ENCODE measurements at regions not wholly inside any gene's neighbourhood (a gene's known extent, or its start where the extent isn't known, plus 50 kb on each side); places are given as distances from the start of the nearest gene placed in this dataset.

DNA sequence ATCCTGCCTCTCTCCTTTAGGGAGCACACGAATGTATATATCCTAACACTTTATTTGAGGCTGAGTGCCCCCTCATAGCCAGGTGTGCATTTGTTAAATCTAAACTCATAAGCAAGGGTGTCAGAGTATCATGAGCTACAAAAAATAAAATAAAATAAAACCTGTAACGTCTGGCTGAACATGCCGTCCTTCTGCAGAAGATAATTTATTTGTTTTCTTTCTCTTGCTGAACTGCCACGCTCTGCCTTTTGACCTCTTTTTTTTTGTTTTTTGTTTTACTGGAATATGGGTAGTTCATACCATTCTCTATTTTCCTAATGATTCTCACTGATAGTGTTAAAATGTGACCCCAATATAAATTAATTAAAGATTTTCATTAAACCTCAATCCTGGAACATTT lies 117.7 kb upstream of the MPDZ start:
- TF ChIP-seq, protein P1, sequence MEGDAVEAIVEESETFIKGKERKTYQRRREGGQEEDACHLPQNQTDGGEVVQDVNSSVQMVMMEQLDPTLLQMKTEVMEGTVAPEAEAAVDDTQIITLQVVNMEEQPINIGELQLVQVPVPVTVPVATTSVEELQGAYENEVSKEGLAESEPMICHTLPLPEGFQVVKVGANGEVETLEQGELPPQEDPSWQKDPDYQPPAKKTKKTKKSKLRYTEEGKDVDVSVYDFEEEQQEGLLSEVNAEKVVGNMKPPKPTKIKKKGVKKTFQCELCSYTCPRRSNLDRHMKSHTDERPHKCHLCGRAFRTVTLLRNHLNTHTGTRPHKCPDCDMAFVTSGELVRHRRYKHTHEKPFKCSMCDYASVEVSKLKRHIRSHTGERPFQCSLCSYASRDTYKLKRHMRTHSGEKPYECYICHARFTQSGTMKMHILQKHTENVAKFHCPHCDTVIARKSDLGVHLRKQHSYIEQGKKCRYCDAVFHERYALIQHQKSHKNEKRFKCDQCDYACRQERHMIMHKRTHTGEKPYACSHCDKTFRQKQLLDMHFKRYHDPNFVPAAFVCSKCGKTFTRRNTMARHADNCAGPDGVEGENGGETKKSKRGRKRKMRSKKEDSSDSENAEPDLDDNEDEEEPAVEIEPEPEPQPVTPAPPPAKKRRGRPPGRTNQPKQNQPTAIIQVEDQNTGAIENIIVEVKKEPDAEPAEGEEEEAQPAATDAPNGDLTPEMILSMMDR (IDR thresholded peaks at IDR 0.05; ENCODE audit: low read depth, low read length) = no peak
- no peak for DNase-seq (ENCODE audit: extremely low read depth, low read depth)

DNA sequence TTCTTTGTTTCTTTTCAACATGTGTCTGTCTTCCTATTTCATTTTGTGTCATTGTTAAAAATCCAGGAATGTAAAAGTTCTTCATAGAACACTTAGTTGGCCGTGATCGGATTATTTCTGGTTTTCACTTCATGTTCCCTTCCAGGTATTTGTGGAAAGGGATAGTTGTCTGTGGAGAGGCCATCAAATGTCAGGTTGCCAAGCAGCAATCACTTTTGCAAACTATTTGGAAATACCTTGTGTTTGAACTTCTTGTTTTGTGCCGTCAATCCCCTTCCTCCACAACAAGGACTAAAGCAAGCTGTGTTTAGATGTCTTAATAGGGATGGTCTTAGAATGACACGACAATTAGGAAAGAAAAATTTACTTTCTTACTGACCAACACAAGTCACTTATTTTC lies 116.9 kb upstream of the MPDZ start:
- no peak for DNase-seq (ENCODE audit: extremely low read depth, low read depth)
- TF ChIP-seq, protein P1 (IDR thresholded peaks at IDR 0.05; ENCODE audit: low read depth, low read length) = no peak

DNA sequence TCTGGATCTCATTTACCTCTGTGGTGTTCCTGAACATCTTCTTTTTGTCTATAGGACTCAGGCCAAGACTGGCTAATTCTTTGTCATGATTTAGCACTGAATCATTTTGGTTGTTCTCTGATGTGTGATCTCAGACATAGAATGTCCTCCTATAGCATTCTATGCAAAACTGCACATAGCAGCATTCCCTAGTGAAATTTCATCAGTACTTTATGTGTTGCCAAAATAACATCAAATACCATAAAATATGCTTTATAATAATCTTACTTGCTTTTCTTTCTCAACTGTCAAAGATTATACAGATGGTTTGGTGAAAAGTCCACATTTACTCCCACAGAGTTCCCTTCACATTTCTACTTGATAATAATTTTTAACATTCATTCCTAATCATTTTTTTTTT lies 115.7 kb upstream of the MPDZ start:
- no peak for DNase-seq (ENCODE audit: extremely low read depth, low read depth)
- TF ChIP-seq, protein P1 (IDR thresholded peaks at IDR 0.05; ENCODE audit: low read depth, low read length) = no peak

DNA sequence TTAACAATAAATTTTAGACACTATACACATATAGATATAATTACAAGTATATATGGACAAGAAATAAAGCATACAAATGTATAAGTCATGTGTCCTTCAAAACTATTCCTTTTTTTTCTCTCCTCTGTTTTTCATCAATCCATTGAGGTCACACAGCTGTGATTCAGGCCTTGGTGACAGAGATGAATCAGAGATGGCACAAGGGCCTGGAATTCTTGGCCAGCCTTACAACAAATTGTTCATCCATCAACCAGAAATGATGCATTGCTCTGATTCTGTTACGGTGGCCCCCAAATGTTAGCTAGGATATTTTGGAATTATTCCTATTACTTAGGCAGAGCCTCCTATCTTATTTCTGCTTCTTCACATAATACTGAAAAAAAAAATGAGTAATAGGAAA lies 108.7 kb upstream of the MPDZ start:
- DNase-seq (ENCODE audit: extremely low read depth, low read depth) = no peak
- TF ChIP-seq, protein P1 (IDR thresholded peaks at IDR 0.05; ENCODE audit: low read depth, low read length) = no peak

DNA sequence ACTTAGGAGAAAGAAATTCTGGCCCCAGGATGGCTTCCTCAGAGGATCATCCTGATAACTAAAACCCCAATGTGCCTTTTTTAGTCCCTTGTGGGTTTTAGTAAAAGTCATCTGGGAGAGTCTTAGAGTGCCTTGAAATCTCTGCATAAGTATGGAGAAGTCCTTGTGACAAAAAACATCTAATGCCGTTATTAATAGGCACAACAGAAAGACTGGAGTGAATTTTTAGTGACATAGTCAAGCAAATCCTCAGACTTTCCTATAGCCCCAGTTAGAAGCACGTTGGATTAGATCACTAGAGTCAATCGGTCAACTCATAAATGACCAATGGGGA lies 108.2 kb upstream of the MPDZ start:
- TF ChIP-seq, protein P1 (IDR thresholded peaks at IDR 0.05; ENCODE audit: low read depth, low read length) = no peak

DNA sequence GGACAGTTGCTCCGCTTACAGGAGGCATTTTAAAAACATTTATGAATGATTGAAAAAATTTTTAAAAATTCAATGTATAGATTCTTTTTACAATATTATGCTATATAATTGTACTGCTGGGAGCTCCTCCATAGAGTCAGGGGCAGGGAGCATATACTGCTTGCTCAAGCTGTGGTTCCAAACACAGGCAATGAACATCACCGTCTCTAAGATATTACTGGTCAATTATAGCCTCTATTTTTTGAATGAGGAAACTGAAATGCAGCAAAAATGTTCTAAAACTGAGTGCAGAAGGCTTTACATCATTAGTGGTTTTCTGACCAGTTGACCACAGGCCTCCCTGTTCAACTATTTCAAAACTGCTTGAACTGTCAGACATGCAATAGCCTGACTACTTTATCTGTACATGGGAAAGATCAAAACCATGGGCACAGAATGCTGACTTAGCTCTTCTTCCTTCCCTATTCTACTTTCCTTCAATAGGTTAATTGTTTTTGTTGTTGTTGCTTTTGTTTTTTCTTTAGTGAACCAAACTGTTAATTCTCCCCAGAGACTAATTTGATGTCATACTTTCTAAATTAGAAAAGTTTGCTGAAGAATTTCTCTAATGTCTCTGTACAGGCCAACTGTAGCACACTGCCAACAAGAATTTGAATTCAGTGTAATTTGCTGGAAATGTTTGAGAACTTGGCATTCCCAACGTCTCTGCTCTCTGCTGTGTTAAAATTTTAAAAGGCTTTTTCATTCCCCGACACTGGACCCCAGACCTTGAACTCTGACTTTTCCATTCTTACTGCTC lies 107.6 kb upstream of the MPDZ start:
- TF ChIP-seq, protein P1 (IDR thresholded peaks at IDR 0.05; ENCODE audit: low read depth, low read length) = no peak
- DNase-seq (ENCODE audit: extremely low read depth, low read depth) = peak; percentile 63

More for the DNA sequence above, 108.2 kb upstream of the MPDZ start:
- no peak for DNase-seq (ENCODE audit: extremely low read depth, low read depth)

DNA sequence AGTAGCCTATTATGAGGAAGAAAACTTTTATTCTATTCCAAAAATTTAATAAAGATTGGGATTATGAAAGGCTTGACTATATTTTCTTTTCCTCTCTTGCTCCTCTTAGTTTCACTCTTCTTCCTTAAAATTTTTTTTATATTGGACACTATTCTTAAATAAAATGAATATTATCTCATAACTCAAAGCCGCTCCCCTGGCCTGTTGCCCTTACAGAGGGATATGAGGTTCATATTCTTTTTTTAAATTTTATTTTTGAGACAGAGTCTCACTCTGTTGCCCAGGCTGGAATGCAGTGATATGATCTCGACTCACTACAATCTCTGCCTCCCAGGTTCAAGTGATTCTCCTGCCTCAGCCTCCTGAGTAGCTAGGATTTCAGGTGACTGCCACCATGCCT lies 106.8 kb upstream of the MPDZ start:
- TF ChIP-seq, protein P1 (IDR thresholded peaks at IDR 0.05; ENCODE audit: low read depth, low read length) = no peak
- DNase-seq (ENCODE audit: extremely low read depth, low read depth) = no peak

Data from AG09319 (cell line).